Hypothalamus (tissue), 51 donors: ENCODE measurements at regions not wholly inside any gene's neighbourhood (a gene's known extent, or its start where the extent isn't known, plus 50 kb on each side); places are given as distances from the start of the nearest gene placed in this dataset.

Experiments used
- DNase-seq, 51 donors: peaks; one replicate each; lab custom pipeline; 2025; lab: John Stamatoyannopoulos, UW

- no peak for DNase-seq
Observed at GRCh38 chr20:56060486-56060885, 55.2 kb upstream of the CBLN4 start.

GRCh38 chr20:56069016-56069415 is 63.7 kb upstream of the CBLN4 start:
- DNase-seq, result no peak

GRCh38 chr20:56072165-56072564 is 66.8 kb upstream of the CBLN4 start:
- DNase-seq, result no peak

GRCh38 chr20:56088375-56088774 is 83.1 kb upstream of the CBLN4 start:
- DNase-seq, result peak in 1 of 51 donors; percentile 9

GRCh38 chr20:56091628-56092234 is 86.4 kb upstream of the CBLN4 start:
- peak in 1 of 51 donors; percentile 17 for DNase-seq

GRCh38 chr20:56094228-56094627 is 88.9 kb upstream of the CBLN4 start:
- no peak for DNase-seq

- DNase-seq, result no peak
Observed at GRCh38 chr20:56098981-56099500, 93.7 kb upstream of the CBLN4 start.

- DNase-seq, result peak in 26 of 51 donors; percentile 2 to 58 (median 25)
Observed at GRCh38 chr20:56111961-56112730, 106.8 kb upstream of the CBLN4 start.

GRCh38 chr20:56117350-56117749 is 112.0 kb upstream of the CBLN4 start:
- no peak for DNase-seq

GRCh38 chr20:56121850-56122249 is 116.5 kb upstream of the CBLN4 start:
- no peak for DNase-seq

- DNase-seq, result no peak
Observed at GRCh38 chr20:56143759-56144158, 104.8 kb upstream of the MC3R start.

- DNase-seq, result no peak
Observed at GRCh38 chr20:56151834-56152233, 96.7 kb upstream of the MC3R start.

- no peak for DNase-seq
Observed at GRCh38 chr20:56153926-56154325, 94.6 kb upstream of the MC3R start.

- DNase-seq, result no peak
Observed at GRCh38 chr20:56155625-56156024, 92.9 kb upstream of the MC3R start.

GRCh38 chr20:56157530-56158203 is 90.9 kb upstream of the MC3R start:
- DNase-seq, result no peak

- no peak for DNase-seq
Observed at GRCh38 chr20:56158489-56158888, 90.0 kb upstream of the MC3R start.

- DNase-seq, result no peak
Observed at GRCh38 chr20:56160956-56161355, 87.6 kb upstream of the MC3R start.

- no peak for DNase-seq
Observed at GRCh38 chr20:56163806-56164205, 84.7 kb upstream of the MC3R start.

- DNase-seq, result no peak
Observed at GRCh38 chr20:56166781-56167465, 81.6 kb upstream of the MC3R start.

- DNase-seq, result peak in 22 of 51 donors; percentile 2 to 41 (median 15)
Observed at GRCh38 chr20:56171087-56172012, 77.2 kb upstream of the MC3R start.
